HG02759 (cell line): ENCODE measurements at regions not wholly inside any gene's neighbourhood (a gene's known extent, or its start where the extent isn't known, plus 50 kb on each side); places are given as distances from the start of the nearest gene placed in this dataset.
"Not testable (repeated sequence)": the region's sequence is repeated elsewhere in the genome, so short reads cannot be mapped to it uniquely, and the experiment has no call there.

Experiments used
- ATAC-seq: cut with Tn5 transposase; IDR thresholded peaks from one replicate; pipeline ENCODE4 v1.9.1; 2021; ENCODE audit warnings: mild to moderate bottlenecking, moderate library complexity; ENCODE audit not compliant: unreplicated experiment

DNA sequence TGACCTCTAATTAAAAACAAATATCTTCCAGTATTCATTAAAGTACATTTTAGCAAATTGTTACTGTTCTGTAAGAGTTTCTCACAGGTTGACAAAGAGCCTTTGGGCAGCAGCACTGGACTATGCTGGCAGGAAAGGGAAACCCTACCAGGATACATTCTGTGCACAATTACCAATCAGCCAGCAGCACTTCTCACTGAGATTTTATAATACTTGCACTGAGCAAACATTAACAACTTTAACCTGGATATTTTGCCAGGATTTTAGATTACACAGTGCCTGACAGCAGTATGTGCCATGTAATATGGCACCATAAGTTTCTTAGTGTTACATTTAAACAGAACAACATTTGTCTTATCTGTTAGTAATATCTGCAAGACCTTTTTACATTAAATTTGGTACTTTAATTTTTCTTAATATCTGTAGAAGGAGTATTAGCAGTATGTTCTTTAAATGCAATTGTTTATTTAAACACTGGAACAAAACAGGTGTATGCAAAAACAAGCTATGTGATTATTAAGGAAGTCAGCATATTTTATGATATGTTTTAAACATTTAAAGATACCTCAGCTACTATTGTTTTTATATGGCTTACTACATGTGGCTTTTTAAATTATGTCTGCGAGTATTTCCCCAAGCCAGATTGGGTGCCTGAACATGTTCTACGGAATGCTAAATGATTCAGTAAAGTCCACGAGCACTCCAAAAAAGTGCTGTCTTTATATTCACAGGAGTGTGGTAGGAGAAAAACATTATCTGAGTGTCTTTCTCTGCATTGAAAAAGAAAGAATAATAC, 699.0 kb upstream of the LUZP2 start:
- no peak for ATAC-seq

DNA sequence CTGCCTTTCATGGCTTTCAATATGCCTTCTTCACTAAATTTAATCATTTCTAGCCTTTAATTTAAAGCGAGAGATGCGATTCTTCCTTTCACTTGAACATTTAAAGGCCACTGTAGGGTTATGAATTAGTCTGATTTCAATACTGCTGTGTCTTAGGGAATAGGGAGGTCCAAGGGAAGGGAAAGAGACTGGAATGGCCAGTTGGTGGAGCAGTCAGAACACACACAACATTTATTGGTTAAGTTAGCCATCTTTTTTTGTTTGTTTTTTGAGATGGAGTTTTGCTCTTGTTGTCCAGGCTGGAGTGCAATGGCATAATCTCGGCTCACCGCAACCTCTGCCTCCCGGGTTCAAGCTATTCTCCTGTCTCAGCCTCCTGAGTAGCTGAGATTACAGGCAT, 662.5 kb upstream of the LUZP2 start:
- not testable (repeated sequence) for ATAC-seq

GRCh38 chr11:23836981-23837380, 659.9 kb upstream of the LUZP2 start:
- no peak for ATAC-seq

DNA sequence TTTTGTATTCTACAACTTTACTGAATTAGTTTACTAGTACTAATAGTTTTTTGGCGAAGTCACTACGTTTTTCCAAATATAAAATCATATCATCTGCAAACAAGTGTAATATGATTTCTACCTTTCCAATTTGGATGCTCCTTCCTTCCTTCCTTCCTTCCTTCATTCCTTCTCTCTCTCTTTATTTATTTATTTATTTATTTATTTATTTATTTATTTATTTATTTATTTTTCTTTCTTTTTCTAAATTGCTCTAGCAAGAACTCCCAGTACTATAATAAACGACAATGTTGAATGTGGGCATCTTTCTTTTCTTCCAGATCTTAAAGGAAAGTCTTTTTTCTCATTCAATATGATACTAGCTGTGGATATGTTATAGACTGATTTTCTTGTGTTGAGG, 656.0 kb upstream of the LUZP2 start:
- ATAC-seq: no peak

DNA sequence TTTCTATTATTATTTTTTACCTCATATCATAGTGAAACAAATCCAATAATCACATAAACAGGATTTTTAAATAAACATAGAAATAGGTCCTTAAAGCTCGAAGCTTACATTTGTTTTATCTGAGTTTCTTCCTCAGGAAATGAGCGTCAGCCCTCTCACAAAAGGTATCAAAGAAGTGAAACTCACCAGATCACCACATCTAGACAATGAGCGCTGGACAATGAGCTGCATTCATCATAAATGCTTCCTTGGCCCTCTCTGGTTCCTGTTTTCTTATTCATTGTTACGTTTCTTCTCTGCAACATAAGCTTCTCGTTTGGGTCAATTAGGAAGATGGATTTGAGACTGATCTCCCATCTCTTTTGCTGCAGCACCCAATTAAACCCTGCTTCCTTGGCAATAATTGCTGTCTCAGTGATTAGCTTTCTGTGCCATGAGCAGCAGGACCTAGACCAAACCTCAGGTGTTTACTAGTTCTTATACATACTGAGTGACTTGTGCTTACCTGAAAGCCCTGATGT, 649.9 kb upstream of the LUZP2 start:
- ATAC-seq: no peak

- ATAC-seq: no peak
Measured at GRCh38 chr11:23851216-23851615, 645.6 kb upstream of the LUZP2 start.

- no peak for ATAC-seq
Measured at GRCh38 chr11:23856654-23857053, 640.2 kb upstream of the LUZP2 start.

DNA sequence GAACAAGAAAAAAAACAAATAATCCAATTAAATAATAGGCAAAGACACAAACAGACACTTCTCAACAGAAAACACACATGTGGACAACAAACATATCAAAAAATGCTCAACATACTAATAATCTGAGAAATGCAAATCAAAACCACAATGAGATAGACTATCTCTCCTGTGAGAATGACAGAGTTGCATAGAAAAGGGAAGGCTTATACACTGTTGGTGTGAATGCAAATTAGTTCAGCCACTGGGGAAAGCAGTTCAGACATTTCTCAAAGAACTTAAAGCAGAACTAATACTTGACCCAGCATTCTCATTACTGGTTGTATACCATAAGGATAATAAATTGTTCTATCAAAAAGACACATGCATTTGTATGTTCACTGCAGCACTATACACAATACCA, 637.8 kb upstream of the LUZP2 start:
- no peak for ATAC-seq

GRCh38 chr11:23861615-23862014, 635.2 kb upstream of the LUZP2 start:
- ATAC-seq: no peak

GRCh38 chr11:23865341-23865975, 631.4 kb upstream of the LUZP2 start:
- no peak for ATAC-seq

- ATAC-seq: no peak
Measured at GRCh38 chr11:23866641-23867040, 630.2 kb upstream of the LUZP2 start.

GRCh38 chr11:23869671-23870070, 627.2 kb upstream of the LUZP2 start:
- no peak for ATAC-seq

DNA sequence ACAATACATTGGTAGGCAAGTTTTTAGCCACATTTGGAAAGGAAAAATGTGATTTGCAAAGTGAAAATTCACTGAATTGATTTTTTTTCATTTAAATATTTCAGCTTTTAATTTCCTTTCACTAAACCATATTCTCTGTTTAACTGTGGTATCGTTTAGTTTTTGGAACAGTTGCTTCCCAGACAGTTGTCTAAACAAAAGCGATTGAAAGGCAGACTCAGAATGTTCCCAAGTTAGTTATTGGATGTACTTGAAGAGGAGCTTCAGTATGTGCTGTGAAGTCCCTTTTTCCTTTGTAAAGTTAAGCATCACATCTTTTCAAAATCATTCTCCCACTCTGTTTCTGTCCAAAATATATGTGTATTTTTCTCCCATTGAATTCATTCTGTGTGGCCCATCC, 623.4 kb upstream of the LUZP2 start:
- ATAC-seq: no peak

- ATAC-seq: no peak
Measured at GRCh38 chr11:23875176-23875850, 621.5 kb upstream of the LUZP2 start.

DNA sequence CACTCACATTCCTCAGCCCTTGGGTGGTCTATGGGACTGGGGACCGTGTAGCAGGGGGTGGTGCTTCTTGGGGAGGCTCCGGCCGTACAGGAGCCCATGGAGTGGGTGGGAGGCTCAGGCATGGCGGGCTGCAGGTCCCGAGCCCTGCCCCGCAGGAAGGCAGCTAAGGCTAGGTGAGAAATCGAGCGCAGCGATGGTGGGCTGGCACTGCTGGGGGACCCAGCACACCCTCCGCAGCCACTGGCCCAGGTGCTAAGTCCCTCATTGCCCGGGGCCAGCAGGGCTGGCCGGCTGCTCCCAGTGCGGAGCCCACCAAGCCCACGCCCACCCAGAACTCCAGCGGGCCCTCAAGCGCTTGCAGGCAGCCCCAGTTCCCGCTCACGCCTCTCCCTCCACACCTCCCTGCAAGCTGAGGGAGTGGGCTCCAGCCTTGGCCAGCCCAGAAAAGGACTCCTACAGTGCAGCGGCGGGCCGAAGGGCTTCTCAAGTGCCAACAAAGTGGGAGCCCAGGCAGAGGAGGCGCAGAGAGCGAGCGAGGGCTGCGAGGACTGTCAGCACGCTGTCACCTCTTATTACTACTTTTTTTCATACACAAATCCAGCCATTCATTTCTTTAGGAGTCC, 613.3 kb upstream of the LUZP2 start:
- ATAC-seq: not testable (repeated sequence)

- no peak for ATAC-seq
Measured at GRCh38 chr11:23884341-23884740, 612.5 kb upstream of the LUZP2 start.

- no peak for ATAC-seq
Measured at GRCh38 chr11:23885801-23886200, 611.1 kb upstream of the LUZP2 start.

DNA sequence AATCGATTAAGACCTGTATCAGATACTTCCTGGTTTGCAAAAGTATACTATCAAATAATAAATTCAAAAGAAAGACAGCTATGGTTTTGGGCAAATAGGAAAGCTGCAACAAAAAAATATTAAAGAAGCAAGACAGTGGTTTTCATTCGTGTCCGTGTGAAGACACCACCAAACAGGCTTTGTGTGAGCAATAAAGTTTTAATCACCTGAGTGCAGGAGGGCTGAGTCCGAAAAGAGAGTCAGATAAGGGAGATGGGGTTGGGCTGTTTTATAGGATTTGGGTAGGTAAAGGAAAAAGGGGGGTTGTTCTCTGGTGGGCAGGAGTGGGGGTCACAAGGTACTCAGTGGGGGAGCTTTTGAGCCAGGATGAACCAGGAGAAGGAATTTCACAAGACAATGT, 609.7 kb upstream of the LUZP2 start:
- not testable (repeated sequence) for ATAC-seq

DNA sequence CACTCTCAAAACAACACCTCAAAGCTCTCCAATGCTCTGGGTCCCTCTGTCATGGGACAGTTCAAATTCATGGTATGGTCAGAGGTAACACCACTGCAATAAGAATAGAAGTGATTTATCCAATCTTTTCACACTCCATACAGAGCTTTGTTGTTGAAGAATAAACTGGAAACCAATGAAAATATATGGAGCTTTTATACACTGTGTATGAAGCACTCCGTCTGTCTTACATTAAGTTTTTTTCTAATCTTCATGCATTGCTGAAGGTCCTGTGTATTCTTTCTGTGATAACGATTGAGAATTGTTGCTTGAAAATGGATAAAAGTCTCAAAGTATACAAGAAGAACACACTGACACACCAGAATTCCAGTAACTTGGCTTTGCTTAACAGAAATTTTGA, 603.7 kb upstream of the LUZP2 start:
- ATAC-seq: no peak

- no peak for ATAC-seq
Measured at GRCh38 chr11:23897453-23898286, 599.2 kb upstream of the LUZP2 start.
